DMS53 treated with DMSO at 0.1 percent for 48 hours (cell line): ENCODE measurements at regions not wholly inside any gene's neighbourhood (a gene's known extent, or its start where the extent isn't known, plus 50 kb on each side); places are given as distances from the start of the nearest gene placed in this dataset.
"Not testable (repeated sequence)": the region's sequence is repeated elsewhere in the genome, so short reads cannot be mapped to it uniquely, and the experiment has no call there.

Experiments used
- DNase-seq: peaks from one replicate; lab custom pipeline; 2025; ENCODE audit not compliant: unreplicated experiment; lab: John Stamatoyannopoulos, UW

GRCh38 chrX:116289592-116289991 lies 119.0 kb downstream of the AGTR2 start:
- DNase-seq: no peak

- DNase-seq: peak; percentile 26
Measured at GRCh38 chrX:116290359-116290758, 119.8 kb downstream of the AGTR2 start.

- no peak for DNase-seq
Measured at GRCh38 chrX:116292183-116292582, 121.6 kb downstream of the AGTR2 start.

- DNase-seq: no peak
Measured at GRCh38 chrX:116298956-116299355, 128.4 kb downstream of the AGTR2 start.

- DNase-seq: no peak
Measured at GRCh38 chrX:116306218-116306617, 130.2 kb upstream of the SLC6A14 start.

GRCh38 chrX:116317409-116317808 lies 119.0 kb upstream of the SLC6A14 start:
- no peak for DNase-seq

- no peak for DNase-seq
Measured at GRCh38 chrX:116318672-116319071, 117.7 kb upstream of the SLC6A14 start.

- DNase-seq: no peak
Measured at GRCh38 chrX:116321711-116322110, 114.7 kb upstream of the SLC6A14 start.

GRCh38 chrX:116332026-116332425 lies 104.4 kb upstream of the SLC6A14 start:
- not testable (repeated sequence) for DNase-seq

- not testable (repeated sequence) for DNase-seq
Measured at GRCh38 chrX:116334797-116335196, 101.6 kb upstream of the SLC6A14 start.

- no peak for DNase-seq
Measured at GRCh38 chrX:116339407-116339806, 97.0 kb upstream of the SLC6A14 start.

GRCh38 chrX:116342903-116343302 lies 93.5 kb upstream of the SLC6A14 start:
- DNase-seq: no peak

- no peak for DNase-seq
Measured at GRCh38 chrX:116345958-116346357, 90.4 kb upstream of the SLC6A14 start.

GRCh38 chrX:116357329-116357728 lies 79.1 kb upstream of the SLC6A14 start:
- no peak for DNase-seq

- DNase-seq: no peak
Measured at GRCh38 chrX:116378961-116379360, 57.4 kb upstream of the SLC6A14 start.

- no peak for DNase-seq
Measured at GRCh38 chrX:116379854-116380253, 56.6 kb upstream of the SLC6A14 start.

- DNase-seq: no peak
Measured at GRCh38 chrX:116384406-116384954, 51.9 kb upstream of the SLC6A14 start.
